Body of pancreas (tissue), 4 donors: ENCODE measurements at regions not wholly inside any gene's neighbourhood (a gene's known extent, or its start where the extent isn't known, plus 50 kb on each side); places are given as distances from the start of the nearest gene placed in this dataset.

Experiments used
- POLR2A ChIP-seq, 3 donors: fragments of 450-650 bp; IDR thresholded peaks; one replicate each; pipeline ENCODE4 v1.6.1; 2016; ENCODE audit warnings: antibody characterized with exemption in 3 of 3, mild to moderate bottlenecking in 2 of 3
- TF ChIP-seq, protein P1 (sequence below), 7 experiments: fragments of 450-650 bp in 4 of 7; fragments of 200-600 bp in 3 of 7; sonication (generic) in 3 of 7; IDR thresholded peaks; one replicate each; pipeline ENCODE4 v1.5.1; 2016 to 2019; ENCODE audit warnings: antibody characterized with exemption in 7 of 7

DNA sequence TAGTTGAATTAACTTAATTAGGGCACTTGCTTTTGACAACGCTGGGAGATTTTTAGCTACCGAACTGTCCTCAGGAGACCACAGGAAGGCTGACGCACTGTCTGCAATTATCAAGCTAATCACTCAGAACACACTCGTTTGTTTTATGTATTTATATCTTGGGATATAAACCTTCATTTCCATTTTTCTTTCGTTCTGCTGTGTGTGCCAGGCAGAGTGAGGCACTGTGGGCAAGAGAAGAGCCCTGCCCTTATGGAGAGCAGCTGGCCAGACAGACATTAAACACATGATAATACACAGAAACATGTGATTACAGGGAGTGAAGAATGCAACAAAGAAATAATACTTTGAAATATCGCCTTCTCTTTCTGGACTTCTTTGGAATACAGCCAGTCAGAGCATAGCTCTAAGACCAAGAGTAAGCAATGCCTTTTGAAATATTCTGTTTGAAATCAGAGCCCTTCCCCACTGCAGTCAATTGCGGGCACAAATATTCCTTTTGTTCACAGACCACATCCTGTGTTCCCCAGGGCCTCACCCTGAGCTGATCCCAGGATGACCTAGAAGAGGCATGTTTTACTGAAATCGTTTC lies 96.8 kb downstream of the ANKRD60 start:
- TF ChIP-seq, protein P1, sequence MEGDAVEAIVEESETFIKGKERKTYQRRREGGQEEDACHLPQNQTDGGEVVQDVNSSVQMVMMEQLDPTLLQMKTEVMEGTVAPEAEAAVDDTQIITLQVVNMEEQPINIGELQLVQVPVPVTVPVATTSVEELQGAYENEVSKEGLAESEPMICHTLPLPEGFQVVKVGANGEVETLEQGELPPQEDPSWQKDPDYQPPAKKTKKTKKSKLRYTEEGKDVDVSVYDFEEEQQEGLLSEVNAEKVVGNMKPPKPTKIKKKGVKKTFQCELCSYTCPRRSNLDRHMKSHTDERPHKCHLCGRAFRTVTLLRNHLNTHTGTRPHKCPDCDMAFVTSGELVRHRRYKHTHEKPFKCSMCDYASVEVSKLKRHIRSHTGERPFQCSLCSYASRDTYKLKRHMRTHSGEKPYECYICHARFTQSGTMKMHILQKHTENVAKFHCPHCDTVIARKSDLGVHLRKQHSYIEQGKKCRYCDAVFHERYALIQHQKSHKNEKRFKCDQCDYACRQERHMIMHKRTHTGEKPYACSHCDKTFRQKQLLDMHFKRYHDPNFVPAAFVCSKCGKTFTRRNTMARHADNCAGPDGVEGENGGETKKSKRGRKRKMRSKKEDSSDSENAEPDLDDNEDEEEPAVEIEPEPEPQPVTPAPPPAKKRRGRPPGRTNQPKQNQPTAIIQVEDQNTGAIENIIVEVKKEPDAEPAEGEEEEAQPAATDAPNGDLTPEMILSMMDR (IDR thresholded peaks at IDR 0.05) = no peak
- no peak for TF ChIP-seq POLR2A (IDR thresholded peaks at IDR 0.05)
